Neural progenitor cell (in vitro differentiated cells): ENCODE measurements at regions not wholly inside any gene's neighbourhood (a gene's known extent, or its start where the extent isn't known, plus 50 kb on each side); places are given as distances from the start of the nearest gene placed in this dataset.

Experiments
- EZH2 ChIP-seq: fragments of 200-600 bp; sonication (generic); IDR thresholded peaks from 2 replicates; pipeline ENCODE4 v1.6.1; 2017; ENCODE audit warnings: antibody characterized with exemption, mild to moderate bottlenecking, moderate library complexity
- TF ChIP-seq, protein P1 (sequence below): fragments of 200-600 bp; sonication (generic); IDR thresholded peaks from 2 replicates; pipeline ENCODE4 v1.5.1; 2017; ENCODE audit warnings: antibody characterized with exemption, mild to moderate bottlenecking

DNA sequence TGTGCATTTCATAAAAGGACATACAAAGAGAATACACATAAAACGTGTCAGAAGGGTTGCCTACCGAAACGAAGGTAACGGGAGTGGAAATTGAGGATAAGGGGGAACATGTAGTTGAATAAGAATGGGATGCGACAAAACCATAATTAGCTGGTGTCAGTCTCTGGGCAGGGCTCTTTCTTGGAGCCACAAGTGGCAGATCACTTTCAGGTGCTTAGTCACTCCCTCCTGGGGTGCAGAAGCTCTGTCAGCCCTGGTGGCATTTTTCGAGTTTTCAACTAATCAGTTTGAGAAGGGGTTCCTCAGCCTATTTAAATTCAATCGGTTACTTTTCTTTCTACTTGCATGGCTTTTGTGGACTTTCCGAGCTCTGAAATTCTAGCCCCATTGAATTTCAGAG is 133.9 kb upstream of the IGSF21 start:
- TF ChIP-seq, protein P1, sequence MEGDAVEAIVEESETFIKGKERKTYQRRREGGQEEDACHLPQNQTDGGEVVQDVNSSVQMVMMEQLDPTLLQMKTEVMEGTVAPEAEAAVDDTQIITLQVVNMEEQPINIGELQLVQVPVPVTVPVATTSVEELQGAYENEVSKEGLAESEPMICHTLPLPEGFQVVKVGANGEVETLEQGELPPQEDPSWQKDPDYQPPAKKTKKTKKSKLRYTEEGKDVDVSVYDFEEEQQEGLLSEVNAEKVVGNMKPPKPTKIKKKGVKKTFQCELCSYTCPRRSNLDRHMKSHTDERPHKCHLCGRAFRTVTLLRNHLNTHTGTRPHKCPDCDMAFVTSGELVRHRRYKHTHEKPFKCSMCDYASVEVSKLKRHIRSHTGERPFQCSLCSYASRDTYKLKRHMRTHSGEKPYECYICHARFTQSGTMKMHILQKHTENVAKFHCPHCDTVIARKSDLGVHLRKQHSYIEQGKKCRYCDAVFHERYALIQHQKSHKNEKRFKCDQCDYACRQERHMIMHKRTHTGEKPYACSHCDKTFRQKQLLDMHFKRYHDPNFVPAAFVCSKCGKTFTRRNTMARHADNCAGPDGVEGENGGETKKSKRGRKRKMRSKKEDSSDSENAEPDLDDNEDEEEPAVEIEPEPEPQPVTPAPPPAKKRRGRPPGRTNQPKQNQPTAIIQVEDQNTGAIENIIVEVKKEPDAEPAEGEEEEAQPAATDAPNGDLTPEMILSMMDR = no peak
- TF ChIP-seq EZH2 = no peak
